ENCODE measurements at regions not wholly inside any gene's neighbourhood (a gene's known extent, or its start where the extent isn't known, plus 50 kb on each side); places are given as distances from the start of the nearest gene placed in this dataset.

- TF ChIP-seq POLR2A (IDR thresholded peaks at IDR 0.05; ENCODE audit: low read depth, low read length), result no peak
- no peak for TF ChIP-seq POLR2AphosphoS5 (IDR thresholded peaks at IDR 0.05; ENCODE audit: low read depth, low read length)
Measured at GRCh38 chr13:34421858-34422475, 520.1 kb upstream of the NBEA start.
